MM.1S (cell line): ENCODE measurements at regions not wholly inside any gene's neighbourhood (a gene's known extent, or its start where the extent isn't known, plus 50 kb on each side); places are given as distances from the start of the nearest gene placed in this dataset.

Source experiments
- DNase-seq: peaks from one replicate; pipeline ENCODE4 v3.0.0-alpha.2; 2015
- H2AFZ ChIP-seq: fragments of 300-600 bp; sonication (generic); 2 replicates; pipeline ENCODE4 v1.6.0; 2016; ENCODE audit warnings: antibody characterized with exemption, low read length
- H3F3A ChIP-seq: fragments of 300-600 bp; sonication (generic); 2 replicates; pipeline ENCODE4 v1.6.1; 2016; ENCODE audit warnings: mild to moderate bottlenecking, antibody characterized with exemption, low read length, moderate library complexity, mixed read lengths; ENCODE audit not compliant: insufficient read depth
- H3K27ac ChIP-seq: fragments of 300-600 bp; sonication (generic); 2 replicates; pipeline ENCODE4 v1.5.1; 2016; ENCODE audit warnings: mild to moderate bottlenecking, low read length
- H3K27me3 ChIP-seq: fragments of 300-600 bp; sonication (generic); replicated peaks from 2 replicates; pipeline ENCODE4 v1.6.0; 2016; ENCODE audit warnings: low read length; ENCODE audit not compliant: insufficient read depth
- H3K36me3 ChIP-seq: fragments of 300-600 bp; sonication (generic); replicated peaks from 2 replicates; pipeline ENCODE4 v1.6.1; 2016; ENCODE audit warnings: mild to moderate bottlenecking, low read length, mixed read lengths; ENCODE audit not compliant: insufficient read depth
- H3K4me1 ChIP-seq: fragments of 300-600 bp; sonication (generic); 2 replicates; pipeline ENCODE4 v1.6.1; 2016; ENCODE audit warnings: low read length, mixed read lengths
- H3K4me2 ChIP-seq: fragments of 300-600 bp; sonication (generic); 2 replicates; pipeline ENCODE4 v1.6.0; 2016; ENCODE audit warnings: low read depth, low read length
- H3K4me3 ChIP-seq: fragments of 300-600 bp; sonication (generic); 2 replicates; pipeline ENCODE4 v1.5.1; 2016; ENCODE audit warnings: low read length, mixed read lengths
- H3K79me2 ChIP-seq: fragments of 300-600 bp; sonication (generic); 2 replicates; pipeline ENCODE4 v1.6.1; 2016; ENCODE audit warnings: mixed run types, low read length, mixed read lengths
- H3K9ac ChIP-seq: fragments of 300-600 bp; sonication (generic); 2 replicates; pipeline ENCODE4 v1.6.1; 2016; ENCODE audit warnings: low read length, mixed read lengths
- H3K9me2 ChIP-seq: fragments of 300-600 bp; sonication (generic); replicated peaks from 2 replicates; pipeline ENCODE4 v1.6.1; 2016; ENCODE audit warnings: mild to moderate bottlenecking, low read length, mixed read lengths; ENCODE audit not compliant: insufficient read depth
- H3K9me3 ChIP-seq: fragments of 300-600 bp; sonication (generic); replicated peaks from 2 replicates; pipeline ENCODE4 v1.6.1; 2016; ENCODE audit warnings: mild to moderate bottlenecking, low read length, mixed read lengths; ENCODE audit not compliant: insufficient read depth
- H4K20me1 ChIP-seq: fragments of 300-600 bp; sonication (generic); 2 replicates; pipeline ENCODE4 v1.6.1; 2016; ENCODE audit warnings: mild to moderate bottlenecking, low read length, moderate library complexity, mixed read lengths; ENCODE audit not compliant: insufficient read depth
- EZH2 ChIP-seq: fragments of 300-600 bp; sonication (generic); optimal IDR thresholded peaks from 2 replicates; pipeline ENCODE3; 2017; ENCODE audit warnings: low read depth, mild to moderate bottlenecking, antibody characterized with exemption, low read length, mixed read lengths
- EZH2phosphoT487 ChIP-seq: fragments of 300-600 bp; sonication (generic); IDR thresholded peaks from 2 replicates; pipeline ENCODE4 v1.6.1; 2018; ENCODE audit warnings: antibody characterized with exemption, low read length
- TF ChIP-seq, protein P1 (sequence below): fragments of 300-600 bp; sonication (generic); IDR thresholded peaks from 2 replicates; pipeline ENCODE4 v1.5.1; 2016; ENCODE audit warnings: antibody characterized with exemption, low read length, mixed read lengths

DNA sequence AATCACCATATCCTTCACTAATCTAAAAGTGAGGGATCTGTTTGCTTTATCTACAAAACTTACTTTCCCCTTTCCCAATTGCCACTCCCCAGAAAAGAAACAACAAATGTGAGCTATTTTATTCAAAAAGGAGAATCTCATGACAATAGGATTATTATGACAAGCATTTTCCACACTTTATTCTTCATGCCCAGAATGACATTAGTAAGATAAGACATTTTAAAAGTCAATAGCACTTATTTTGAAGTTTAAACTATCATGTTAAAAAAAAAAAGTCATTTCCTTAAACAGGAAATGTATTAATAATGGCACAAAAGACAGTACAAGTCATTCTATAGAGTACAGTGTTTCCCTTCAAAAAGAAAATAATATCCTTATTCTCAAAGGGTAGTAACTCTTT is 58.8 kb upstream of the HNRNPA3 start:
- Histone ChIP-seq H3K4me2 (no peak overlapping the region), H3K9ac (no peak overlapping the region), H3K27ac (no peak overlapping the region), H3K4me1 (no peaks in the 10 kb centered on the region), H3K4me3 (no peak overlapping the region), H3K9me2 (no peaks in the 10 kb centered on the region), H4K20me1 (no peaks in the 10 kb centered on the region), H3F3A (no peaks in the 10 kb centered on the region), H3K27me3 (no peaks in the 10 kb centered on the region), H3K9me3 (no peaks in the 10 kb centered on the region), H2AFZ (no peak overlapping the region), H3K79me2 (no peaks in the 10 kb centered on the region), H3K36me3 (no peaks in the 10 kb centered on the region)
- DNase-seq: no peak
- TF ChIP-seq, protein P1, sequence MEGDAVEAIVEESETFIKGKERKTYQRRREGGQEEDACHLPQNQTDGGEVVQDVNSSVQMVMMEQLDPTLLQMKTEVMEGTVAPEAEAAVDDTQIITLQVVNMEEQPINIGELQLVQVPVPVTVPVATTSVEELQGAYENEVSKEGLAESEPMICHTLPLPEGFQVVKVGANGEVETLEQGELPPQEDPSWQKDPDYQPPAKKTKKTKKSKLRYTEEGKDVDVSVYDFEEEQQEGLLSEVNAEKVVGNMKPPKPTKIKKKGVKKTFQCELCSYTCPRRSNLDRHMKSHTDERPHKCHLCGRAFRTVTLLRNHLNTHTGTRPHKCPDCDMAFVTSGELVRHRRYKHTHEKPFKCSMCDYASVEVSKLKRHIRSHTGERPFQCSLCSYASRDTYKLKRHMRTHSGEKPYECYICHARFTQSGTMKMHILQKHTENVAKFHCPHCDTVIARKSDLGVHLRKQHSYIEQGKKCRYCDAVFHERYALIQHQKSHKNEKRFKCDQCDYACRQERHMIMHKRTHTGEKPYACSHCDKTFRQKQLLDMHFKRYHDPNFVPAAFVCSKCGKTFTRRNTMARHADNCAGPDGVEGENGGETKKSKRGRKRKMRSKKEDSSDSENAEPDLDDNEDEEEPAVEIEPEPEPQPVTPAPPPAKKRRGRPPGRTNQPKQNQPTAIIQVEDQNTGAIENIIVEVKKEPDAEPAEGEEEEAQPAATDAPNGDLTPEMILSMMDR: no peak
- TF ChIP-seq EZH2phosphoT487 (no peak), EZH2 (no peak)

DNA sequence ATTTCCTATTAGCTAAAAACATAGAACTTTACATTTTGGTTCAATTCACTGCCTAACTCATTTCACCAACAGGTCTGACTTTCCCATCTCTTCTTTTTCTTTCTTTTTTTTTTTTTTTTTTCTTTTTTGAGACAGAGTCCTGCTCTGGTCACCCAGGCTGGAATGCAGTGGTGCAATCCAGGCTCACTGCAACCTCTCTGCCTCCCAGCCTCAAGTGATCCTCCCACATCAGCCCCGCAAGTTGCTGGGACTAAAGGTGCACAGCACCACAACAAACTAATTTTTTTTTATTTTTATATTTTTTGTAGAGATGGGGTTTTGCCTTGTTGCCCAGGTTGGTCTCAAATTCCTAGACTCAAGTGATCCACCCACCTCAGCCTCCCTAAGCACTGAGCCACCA is 57.8 kb upstream of the HNRNPA3 start:
- Histone ChIP-seq H3F3A (no peaks in the 10 kb centered on the region), H3K9me3 (no peaks in the 10 kb centered on the region), H3K4me1 (no peaks in the 10 kb centered on the region), H4K20me1 (no peaks in the 10 kb centered on the region), H3K79me2 (no peaks in the 10 kb centered on the region), H3K36me3 (no peaks in the 10 kb centered on the region), H3K27me3 (no peaks in the 10 kb centered on the region), H3K27ac (no peak overlapping the region), H2AFZ (no peak overlapping the region), H3K9me2 (no peaks in the 10 kb centered on the region), H3K4me3 (no peak overlapping the region), H3K9ac (no peak overlapping the region), H3K4me2 (no peak overlapping the region)
- TF ChIP-seq EZH2phosphoT487: no peak
- no peak for TF ChIP-seq EZH2
- TF ChIP-seq, protein P1: no peak
- DNase-seq: no peak

DNA sequence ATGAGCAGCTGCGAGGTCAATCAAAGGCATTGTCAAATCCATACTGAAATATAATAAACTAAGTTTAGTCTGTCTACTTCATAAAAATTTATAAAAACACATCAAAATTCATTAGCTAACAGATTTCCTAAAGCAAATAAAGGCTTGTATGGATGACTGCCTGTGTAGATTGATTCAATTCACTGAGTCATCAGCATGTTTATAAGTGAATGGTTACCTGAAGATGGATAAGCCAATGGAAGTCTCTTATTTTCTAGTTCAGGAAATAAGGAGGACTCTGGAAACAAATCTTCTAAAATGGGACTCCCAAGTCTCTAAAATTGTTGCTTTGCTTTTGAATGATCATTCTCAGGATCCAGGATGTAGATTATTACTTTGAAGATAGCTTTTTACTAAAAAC is 57.0 kb upstream of the HNRNPA3 start:
- H3K27me3 ChIP-seq: no peaks in the 10 kb centered on the region
- no peaks in the 10 kb centered on the region for H3F3A ChIP-seq
- no peak for DNase-seq
- H3K27ac ChIP-seq: no peak overlapping the region
- H4K20me1 ChIP-seq: no peaks in the 10 kb centered on the region
- H3K36me3 ChIP-seq: no peaks in the 10 kb centered on the region
- H3K4me1 ChIP-seq: no peaks in the 10 kb centered on the region
- H2AFZ ChIP-seq: no peak overlapping the region
- TF ChIP-seq EZH2phosphoT487 (no peak), EZH2 (no peak)
- TF ChIP-seq, protein P1: no peak
- H3K4me2 ChIP-seq: no peak overlapping the region
- no peaks in the 10 kb centered on the region for H3K9me3 ChIP-seq
- no peaks in the 10 kb centered on the region for H3K9me2 ChIP-seq
- H3K9ac ChIP-seq: no peak overlapping the region
- no peak overlapping the region for H3K4me3 ChIP-seq
- H3K79me2 ChIP-seq: no peaks in the 10 kb centered on the region
